CD4-positive, alpha-beta T cell (primary cell): ENCODE measurements at regions not wholly inside any gene's neighbourhood (a gene's known extent, or its start where the extent isn't known, plus 50 kb on each side); places are given as distances from the start of the nearest gene placed in this dataset.

Experiments
- ATAC-seq: fragments of 200-7000 bp; cut with Tn5 transposase; one replicate; pipeline ENCODE4 v1.10.0; 2022; ENCODE audit warnings: mild to moderate bottlenecking; ENCODE audit not compliant: poor library complexity
- CTCF ChIA-PET: fragments of 350-600 bp; sonication (Branson Sonifier 250); formaldehyde crosslinking; loops from one replicate; lab custom pipeline; 2021; ENCODE audit warnings: antibody characterized with exemption, inconsistent platforms; lab: Charles Lee
- POLR2A ChIA-PET: fragments of 350-600 bp; sonication (Branson Sonifier 250); formaldehyde crosslinking; loops from one replicate; lab custom pipeline; 2021; ENCODE audit warnings: antibody characterized with exemption, inconsistent platforms; lab: Charles Lee
- DNase-seq, 14 experiments: peaks; one replicate each; pipeline ENCODE4 v3.0.0-alpha.2; 2013 to 2020; ENCODE audit warnings: mixed read lengths in 2 of 14
- H3K27ac ChIP-seq, 2 donors: one replicate each; pipeline versions ENCODE4 v1.5.1 to v1.7.0; 2013; ENCODE audit warnings: low read length in 2 of 2, low read depth in 1 of 2, mild to moderate bottlenecking in 1 of 2
- H3K27me3 ChIP-seq, 2 experiments: 1 replicate in 1 of 2; 2 replicates in 1 of 2; pipeline versions ENCODE4 v1.6.1 to v1.7.0; 2013; ENCODE audit warnings: low read length in 2 of 2, control low read depth in 1 of 2, mild to moderate bottlenecking in 1 of 2, moderate library complexity in 1 of 2; ENCODE audit not compliant: insufficient read depth in 2 of 2, control insufficient read depth in 1 of 2
- H3K36me3 ChIP-seq: one replicate; pipeline ENCODE4 v1.6.1; 2013; ENCODE audit warnings: low read length, control low read depth; ENCODE audit not compliant: insufficient read depth
- H3K4me1 ChIP-seq: one replicate; pipeline ENCODE4 v1.6.1; 2013; ENCODE audit warnings: low read length, control low read depth; ENCODE audit not compliant: insufficient read depth
- H3K4me3 ChIP-seq: one replicate; pipeline ENCODE4 v1.5.1; 2013; ENCODE audit warnings: mild to moderate bottlenecking, low read length, moderate library complexity
- H3K9me3 ChIP-seq, 2 experiments: 1 replicate in 1 of 2; 2 replicates in 1 of 2; pipeline versions ENCODE4 v1.6.1 to v1.7.0; 2013; ENCODE audit warnings: low read length in 2 of 2, mild to moderate bottlenecking in 2 of 2, control low read depth in 1 of 2, moderate library complexity in 1 of 2; ENCODE audit not compliant: control insufficient read depth in 1 of 2, insufficient read depth in 1 of 2
- H3K27ac Mint-ChIP-seq: one replicate; pipeline ENCODE4 v1.8.0; 2020; ENCODE audit warnings: mixed read lengths
- H3K27me3 Mint-ChIP-seq: one replicate; pipeline ENCODE4 v1.8.0; 2021; ENCODE audit warnings: mixed read lengths
- H3K36me3 Mint-ChIP-seq: one replicate; pipeline ENCODE4 v1.8.0; 2021; ENCODE audit warnings: low read depth, mixed read lengths
- H3K4me1 Mint-ChIP-seq: one replicate; pipeline ENCODE4 v1.8.0; 2021; ENCODE audit warnings: low read depth, mixed read lengths
- H3K4me3 Mint-ChIP-seq: one replicate; pipeline ENCODE4 v1.8.0; 2020; ENCODE audit warnings: mild to moderate bottlenecking, mixed read lengths
- H3K9me3 Mint-ChIP-seq: one replicate; pipeline ENCODE4 v1.8.0; 2020; ENCODE audit warnings: mixed read lengths
- CTCF ChIP-seq: fragments of 200-600 bp; IDR thresholded peaks from one replicate; pipeline ENCODE4 v1.8.0; 2022; ENCODE audit warnings: antibody characterized with exemption, mild to moderate bottlenecking
- intact Hi-C, 2 experiments: fragments of 100-400 bp; cut with DNase I in 1 of 2; cut with micrococcal nuclease in 1 of 2; formaldehyde crosslinking; loops; one replicate each; pipeline versions ENCODE4 v1.15.1 to v1.9.0; 2023 to 2025; cut with DNase I, micrococcal nuclease

- H3K4me1 Mint-ChIP-seq: peaks cover 40% of the 10 kb centered on the region
- ChIA-PET CTCF (no interaction called here), POLR2A (no interaction called here)
- H3K4me3 ChIP-seq: no peak overlapping the region
- DNase-seq: no peak
- H3K27me3 Mint-ChIP-seq: peaks cover 5% of the 10 kb centered on the region
- no peak for TF ChIP-seq CTCF
- no peaks in the 10 kb centered on the region for H3K36me3 Mint-ChIP-seq
- no peaks in the 10 kb centered on the region for H3K9me3 Mint-ChIP-seq
- no peak overlapping the region for H3K27ac Mint-ChIP-seq
- no peak overlapping the region for H3K4me3 Mint-ChIP-seq
- no peak for ATAC-seq
- intact Hi-C loops: no loop called here
- no peaks in the 10 kb centered on the region for H3K27me3 ChIP-seq
- H3K27ac ChIP-seq: no peak overlapping the region
- no peaks in the 10 kb centered on the region for H3K36me3 ChIP-seq
- H3K9me3 ChIP-seq: no peaks in the 10 kb centered on the region
- peaks cover 8% of the 10 kb centered on the region for H3K4me1 ChIP-seq
Observed at GRCh38 chr5:110105692-110106091, 416.0 kb downstream of the MAN2A1 start.

- intact Hi-C loops: no loop called here
- CTCF ChIA-PET: no interaction called here
- no peaks in the 10 kb centered on the region for H3K36me3 Mint-ChIP-seq
Observed at GRCh38 chr5:110106750-110107149, 417.0 kb downstream of the MAN2A1 start.

GRCh38 chr5:110108520-110108919, 418.8 kb downstream of the MAN2A1 start:
- peaks cover 8% of the 10 kb centered on the region for H3K4me1 ChIP-seq
- H3K27me3 Mint-ChIP-seq: peaks cover 5% of the 10 kb centered on the region
- intact Hi-C loops: no loop called here
- H3K36me3 ChIP-seq: no peaks in the 10 kb centered on the region
- H3K4me1 Mint-ChIP-seq: peaks cover 40% of the 10 kb centered on the region
- no peaks in the 10 kb centered on the region for H3K9me3 Mint-ChIP-seq
- H3K36me3 Mint-ChIP-seq: no peaks in the 10 kb centered on the region
- CTCF ChIA-PET: no interaction called here
- H3K4me3 ChIP-seq: no peak overlapping the region
- POLR2A ChIA-PET: no interaction called here
- no peak overlapping the region for H3K4me3 Mint-ChIP-seq
- ATAC-seq (no peak), DNase-seq (no peak)
- no peaks in the 10 kb centered on the region for H3K27me3 ChIP-seq
- no peaks in the 10 kb centered on the region for H3K9me3 ChIP-seq
- H3K27ac ChIP-seq: no peak overlapping the region
- no peak overlapping the region for H3K27ac Mint-ChIP-seq
- TF ChIP-seq CTCF: no peak

More at GRCh38 chr5:110106750-110107149, 417.0 kb downstream of the MAN2A1 start:
- Mint-ChIP-seq H3K27ac (no peak overlapping the region), H3K4me3 (no peak overlapping the region), H3K27me3 (peaks cover 5% of the 10 kb centered on the region), H3K4me1 (peaks cover 40% of the 10 kb centered on the region), H3K9me3 (no peaks in the 10 kb centered on the region)
- DNase-seq: no peak
- no peaks in the 10 kb centered on the region for H3K36me3 ChIP-seq
- ATAC-seq: no peak
- POLR2A ChIA-PET: no interaction called here
- H3K4me1 ChIP-seq: peaks cover 8% of the 10 kb centered on the region
- TF ChIP-seq CTCF: no peak
- H3K4me3 ChIP-seq: no peak overlapping the region
- no peak overlapping the region for H3K27ac ChIP-seq
- H3K27me3 ChIP-seq: no peaks in the 10 kb centered on the region
- H3K9me3 ChIP-seq: no peaks in the 10 kb centered on the region
